ENCODE measurements at regions not wholly inside any gene's neighbourhood (a gene's known extent, or its start where the extent isn't known, plus 50 kb on each side); places are given as distances from the start of the nearest gene placed in this dataset.

GRCh38 chr1:114337417-114337816 is 173.6 kb downstream of the TRIM33 start:
- no TSS peak for BruUV-seq (replicated peaks)
- H3K9me3 ChIP-seq (ENCODE audit: low read depth, low read length, poor library complexity, severe bottlenecking): no peaks in the 10 kb centered on the region
- no peak overlapping the region for H3K4me3 ChIP-seq (ENCODE audit: low read depth, low read length, poor library complexity, severe bottlenecking)
- TF ChIP-seq CTCF (conservative IDR thresholded peaks at IDR 0.05; ENCODE audit: low read depth, low read length): no peak
- no peak for TF ChIP-seq EZH2 (IDR thresholded peaks at IDR 0.05; ENCODE audit: borderline replicate concordance, low read depth, low read length, poor library complexity, severe bottlenecking)
- no peak overlapping the region for H3K27ac ChIP-seq (ENCODE audit: low read depth, low read length, poor library complexity, severe bottlenecking)
- H3K27me3 ChIP-seq (replicated peaks; ENCODE audit: insufficient read depth, low read depth, low read length, poor library complexity): no peaks in the 10 kb centered on the region
- CTCF ChIA-PET: interaction anchor here (0.6 kb wide), 1 partner anchor 15 kb away, joined by 3 read pairs; no protein-coding TSS in a partner anchor
- H3K4me1 ChIP-seq (ENCODE audit: insufficient read depth, low read length, poor library complexity, severe bottlenecking): peaks cover 6% of the 10 kb centered on the region
- POLR2A ChIA-PET (ENCODE audit: low non-redundant PET): no interaction called here
- no peak for DNase-seq (ENCODE audit: low spot score)
- intact Hi-C loops (cut with micrococcal nuclease; ENCODE audit: unreplicated experiment): no loop called here
- no peaks in the 10 kb centered on the region for H3K36me3 ChIP-seq (ENCODE audit: insufficient read depth, low read length, poor library complexity, severe bottlenecking)

- BruUV-seq (replicated peaks): no TSS peak
- H3K36me3 ChIP-seq (ENCODE audit: insufficient read depth, low read length, poor library complexity, severe bottlenecking): no peaks in the 10 kb centered on the region
- CTCF ChIA-PET: no interaction called here
- intact Hi-C loops (cut with micrococcal nuclease; ENCODE audit: unreplicated experiment): no loop called here
- peaks cover 6% of the 10 kb centered on the region for H3K4me1 ChIP-seq (ENCODE audit: insufficient read depth, low read length, poor library complexity, severe bottlenecking)
- no peaks in the 10 kb centered on the region for H3K9me3 ChIP-seq (ENCODE audit: low read depth, low read length, poor library complexity, severe bottlenecking)
- H3K4me3 ChIP-seq (ENCODE audit: low read depth, low read length, poor library complexity, severe bottlenecking): no peak overlapping the region
- no peak for DNase-seq (ENCODE audit: low spot score)
- H3K27ac ChIP-seq (ENCODE audit: low read depth, low read length, poor library complexity, severe bottlenecking): no peak overlapping the region
- TF ChIP-seq CTCF (conservative IDR thresholded peaks at IDR 0.05; ENCODE audit: low read depth, low read length): no peak
- no peak for TF ChIP-seq EZH2 (IDR thresholded peaks at IDR 0.05; ENCODE audit: borderline replicate concordance, low read depth, low read length, poor library complexity, severe bottlenecking)
- no peaks in the 10 kb centered on the region for H3K27me3 ChIP-seq (replicated peaks; ENCODE audit: insufficient read depth, low read depth, low read length, poor library complexity)
- POLR2A ChIA-PET (ENCODE audit: low non-redundant PET): interaction anchor here (0.6 kb wide), 1 partner anchor 17 kb away, joined by 6 read pairs; no protein-coding TSS in a partner anchor
Measured at GRCh38 chr1:114336360-114336759, 174.6 kb downstream of the TRIM33 start.

GRCh38 chr1:114335273-114335672 is 175.7 kb downstream of the TRIM33 start:
- H3K36me3 ChIP-seq (ENCODE audit: insufficient read depth, low read length, poor library complexity, severe bottlenecking): no peaks in the 10 kb centered on the region
- no peak overlapping the region for H3K27ac ChIP-seq (ENCODE audit: low read depth, low read length, poor library complexity, severe bottlenecking)
- ChIA-PET POLR2A (ENCODE audit: low non-redundant PET) (no interaction called here), CTCF (no interaction called here)
- H3K27me3 ChIP-seq (replicated peaks; ENCODE audit: insufficient read depth, low read depth, low read length, poor library complexity): no peaks in the 10 kb centered on the region
- H3K9me3 ChIP-seq (ENCODE audit: low read depth, low read length, poor library complexity, severe bottlenecking): no peaks in the 10 kb centered on the region
- H3K4me3 ChIP-seq (ENCODE audit: low read depth, low read length, poor library complexity, severe bottlenecking): no peak overlapping the region
- DNase-seq (ENCODE audit: low spot score): no peak
- intact Hi-C loops (cut with micrococcal nuclease; ENCODE audit: unreplicated experiment): no loop called here
- no TSS peak for BruUV-seq (replicated peaks)
- TF ChIP-seq CTCF (conservative IDR thresholded peaks at IDR 0.05; ENCODE audit: low read depth, low read length) (no peak), EZH2 (IDR thresholded peaks at IDR 0.05; ENCODE audit: borderline replicate concordance, low read depth, low read length, poor library complexity, severe bottlenecking) (no peak)
- peaks cover 6% of the 10 kb centered on the region for H3K4me1 ChIP-seq (ENCODE audit: insufficient read depth, low read length, poor library complexity, severe bottlenecking)
